Posterior cingulate gyrus (tissue), 11 donors: ENCODE measurements at regions not wholly inside any gene's neighbourhood (a gene's known extent, or its start where the extent isn't known, plus 50 kb on each side); places are given as distances from the start of the nearest gene placed in this dataset.

Source experiments
- DNase-seq, 10 donors: peaks; one replicate each; pipeline versions ENCODE4 v3.0.0 to v3.0.0-alpha.2; 2020 to 2021; ENCODE audit warnings: mixed read lengths in 3 of 10
- intact Hi-C: fragments of 100-400 bp; cut with DNase I; formaldehyde crosslinking; loops from one replicate; pipeline ENCODE4 v1.15.1; 2023

- peak in 1 of 10 donors; percentile 56 for DNase-seq
- intact Hi-C loops: no loop called here
These were observed 213.6 kb downstream of the KIF26A start for GRCh38 chr14:104351849-104352492.

DNA sequence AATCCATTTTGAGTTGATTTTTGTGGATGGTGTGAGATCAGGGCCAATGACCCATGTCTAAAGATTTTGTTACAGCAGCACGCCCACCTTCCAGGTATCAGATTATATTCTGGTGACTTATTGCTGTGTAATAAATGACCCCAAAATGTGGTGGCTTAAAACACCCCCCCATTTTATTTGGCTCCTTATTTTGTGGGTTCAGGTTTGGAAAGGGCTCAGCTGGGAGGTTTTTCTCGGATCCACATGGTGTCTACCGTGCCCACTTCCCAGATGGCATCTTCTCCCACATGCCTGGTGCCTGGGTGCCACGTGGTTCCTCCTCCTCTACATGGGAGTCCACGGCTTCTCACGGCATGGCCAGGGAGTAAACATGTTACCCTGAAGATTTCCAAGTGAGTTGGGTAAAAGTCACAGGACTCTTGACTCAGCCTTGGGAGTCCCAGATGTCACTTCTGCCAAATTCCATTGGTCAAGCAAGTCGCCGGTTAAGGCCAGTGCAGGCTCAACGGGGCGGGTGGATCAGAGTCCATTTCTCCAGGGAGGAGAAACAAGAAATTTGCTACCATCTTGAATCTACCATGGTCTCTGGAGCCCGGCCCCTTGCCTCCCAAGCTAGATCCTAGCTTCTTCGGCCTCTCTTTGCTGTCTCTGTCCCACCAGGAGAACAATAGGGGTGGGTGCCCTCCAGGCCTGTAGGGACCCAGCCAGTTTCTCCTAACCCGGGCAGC, 214.3 kb downstream of the KIF26A start:
- peak in 6 of 10 donors; percentile 3 to 63 (median 26) for DNase-seq
- intact Hi-C loops: no loop called here

DNA sequence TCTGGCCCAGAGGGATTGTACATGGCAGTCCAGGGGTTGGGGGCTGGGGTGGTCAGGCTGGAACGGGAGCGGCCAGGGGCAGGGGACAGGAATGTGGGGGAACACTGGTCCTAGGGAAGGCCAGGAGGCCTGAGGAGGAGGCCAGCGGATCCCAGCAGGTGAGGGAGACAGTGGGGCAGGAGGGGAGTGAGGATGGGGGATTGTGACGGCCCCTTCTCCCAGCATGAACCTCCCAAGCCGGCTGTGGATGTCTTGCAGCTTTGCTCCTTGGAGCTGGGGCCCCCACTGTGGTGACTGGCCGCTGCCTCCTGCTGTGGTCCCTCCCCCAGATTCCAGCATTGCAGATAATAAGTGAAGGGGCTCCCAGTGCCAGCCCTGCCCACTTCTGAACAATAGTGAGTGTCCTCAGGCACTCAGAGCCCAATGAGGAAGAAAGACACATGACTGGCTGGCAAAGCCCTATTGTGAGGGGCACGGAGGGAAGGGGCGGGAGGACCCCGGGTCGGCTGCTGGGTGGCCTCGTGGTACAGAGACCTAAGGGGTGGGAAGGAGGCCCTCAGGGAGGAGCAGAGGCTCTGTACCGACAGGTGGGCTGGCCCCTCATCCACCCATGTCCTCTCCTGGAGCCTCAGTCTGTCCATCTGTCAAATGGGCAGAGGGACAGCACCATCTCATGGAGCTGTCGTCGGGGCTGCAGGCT, 215.0 kb downstream of the KIF26A start:
- intact Hi-C loops: no loop called here
- DNase-seq: peak in 6 of 10 donors; percentile 2 to 62 (median 30)

- intact Hi-C loops: no loop called here
- DNase-seq: peak in 7 of 10 donors; percentile 3 to 77 (median 21)
These were observed 215.7 kb downstream of the KIF26A start for GRCh38 chr14:104353921-104354701.

DNA sequence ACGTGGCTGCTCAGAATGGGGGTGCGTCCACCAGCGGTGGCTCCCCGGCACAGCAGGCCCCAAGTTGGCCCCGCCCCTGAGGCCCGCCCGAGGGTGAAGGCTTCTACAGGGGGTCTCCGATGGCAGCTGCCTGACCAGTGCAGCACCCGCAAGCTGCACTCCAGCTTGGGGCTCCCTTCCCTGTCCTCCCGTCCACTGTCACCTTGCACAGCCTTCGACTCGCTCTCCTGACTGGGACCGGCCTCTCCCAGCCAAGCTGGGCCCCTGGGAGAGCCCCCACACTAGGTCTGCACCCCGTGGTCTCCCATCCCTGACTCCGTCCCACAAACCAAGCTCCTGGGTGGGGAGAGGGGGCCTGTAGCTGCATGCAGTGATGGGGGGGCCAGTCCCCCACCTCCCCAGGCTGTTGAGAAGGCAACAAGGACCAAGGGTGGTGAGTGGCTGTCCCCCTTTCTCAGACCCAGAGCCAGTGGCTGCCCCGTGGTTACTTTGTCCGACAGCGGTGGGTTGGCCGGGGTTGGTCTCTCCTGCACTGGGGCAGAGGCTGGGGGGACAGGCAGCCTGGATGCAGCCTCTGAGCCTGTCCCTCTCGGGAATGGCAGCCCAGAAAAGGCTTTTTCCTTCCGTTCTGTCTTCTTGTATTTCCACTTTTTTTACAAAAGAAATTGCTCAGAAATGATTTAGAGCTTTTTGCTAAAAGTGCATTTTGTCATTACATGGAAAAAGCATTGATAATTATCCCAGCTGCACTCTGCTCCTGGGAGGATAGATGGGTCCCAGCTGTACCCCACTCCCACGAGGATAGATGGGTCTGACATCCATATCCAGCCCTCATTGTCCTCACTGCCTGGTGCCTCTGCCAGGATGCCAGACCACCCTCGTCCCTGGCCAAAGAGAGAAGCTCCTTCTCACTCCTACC, 217.0 kb downstream of the KIF26A start:
- peak in 6 of 10 donors; percentile 4 to 76 (median 32) for DNase-seq
- intact Hi-C loops: no loop called here

DNA sequence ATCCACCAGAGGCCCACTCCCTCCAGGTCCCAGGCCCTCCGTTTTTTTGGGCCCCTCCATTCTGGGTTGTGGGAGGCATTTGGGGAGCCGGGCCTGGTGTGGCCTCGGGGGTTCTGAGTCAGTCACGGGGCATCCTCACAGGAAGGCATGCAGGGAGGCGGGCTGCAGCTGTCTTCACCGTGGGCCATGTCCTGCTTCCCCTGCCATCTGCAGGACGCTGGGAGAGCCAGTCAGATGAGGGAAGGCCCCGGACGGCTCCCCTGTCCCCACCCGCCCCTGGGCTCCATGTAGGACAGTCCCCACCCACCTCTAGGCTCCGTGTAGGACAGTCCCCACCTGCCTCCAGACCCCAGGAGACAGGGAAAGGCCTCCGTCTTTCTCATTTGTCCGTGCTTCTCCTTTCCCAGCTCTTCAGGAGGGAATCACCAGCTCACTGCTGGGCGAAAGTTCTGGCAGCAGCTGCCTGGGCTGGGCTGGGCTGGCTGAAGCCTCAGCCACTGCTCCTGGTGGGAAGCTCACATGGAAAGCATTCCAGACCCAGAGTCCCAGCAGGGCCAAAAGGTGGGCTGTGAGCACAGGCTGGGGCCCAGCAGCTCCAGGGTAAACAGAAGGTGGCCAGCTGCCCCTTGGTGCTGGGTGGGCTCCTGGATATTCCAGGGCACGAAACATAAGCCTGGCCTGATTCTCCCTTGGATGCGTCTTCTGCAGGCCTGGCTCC, 217.8 kb downstream of the KIF26A start:
- intact Hi-C loops: no loop called here
- DNase-seq: peak in 7 of 10 donors; percentile 3 to 82 (median 20)

GRCh38 chr14:104356738-104357688, 218.6 kb downstream of the KIF26A start:
- intact Hi-C loops: no loop called here
- peak in 7 of 10 donors; percentile 3 to 65 (median 12) for DNase-seq

GRCh38 chr14:104357689-104358527, 219.5 kb downstream of the KIF26A start:
- DNase-seq: peak in 4 of 10 donors; percentile 1 to 70 (median 60)
- intact Hi-C loops: no loop called here

GRCh38 chr14:104358528-104359300, 220.3 kb downstream of the KIF26A start:
- intact Hi-C loops: no loop called here
- DNase-seq: peak in 5 of 10 donors; percentile 7 to 80 (median 66)

GRCh38 chr14:104359301-104359968, 220.1 kb upstream of the C14orf180 start:
- intact Hi-C loops: no loop called here
- DNase-seq: peak in 4 of 10 donors; percentile 5 to 73 (median 58)

GRCh38 chr14:104359969-104360442, 219.6 kb upstream of the C14orf180 start:
- DNase-seq: peak in 4 of 10 donors; percentile 10 to 77 (median 65)
- intact Hi-C loops: no loop called here

DNA sequence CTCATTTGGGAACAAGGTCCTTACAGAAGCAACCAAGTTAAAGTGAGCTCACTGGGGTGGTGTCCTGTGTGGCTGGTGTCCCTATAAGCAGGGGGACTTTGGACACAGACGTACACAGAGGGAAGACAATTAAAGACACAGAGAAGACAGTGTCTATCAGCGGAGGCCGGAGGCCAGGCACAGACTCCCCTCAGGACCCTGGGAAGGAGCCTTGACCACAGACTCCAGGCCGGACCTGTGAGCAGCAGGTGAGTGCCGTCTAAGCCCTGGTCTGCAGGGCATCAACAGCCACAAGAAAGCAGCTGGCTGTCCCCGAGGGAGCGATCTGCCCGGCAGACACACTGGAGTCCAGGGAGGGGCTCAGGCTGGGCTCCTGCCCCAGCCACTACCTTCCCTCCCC, 219.1 kb upstream of the C14orf180 start:
- intact Hi-C loops: no loop called here
- DNase-seq: peak in 2 of 10 donors; percentile 41 to 59

DNA sequence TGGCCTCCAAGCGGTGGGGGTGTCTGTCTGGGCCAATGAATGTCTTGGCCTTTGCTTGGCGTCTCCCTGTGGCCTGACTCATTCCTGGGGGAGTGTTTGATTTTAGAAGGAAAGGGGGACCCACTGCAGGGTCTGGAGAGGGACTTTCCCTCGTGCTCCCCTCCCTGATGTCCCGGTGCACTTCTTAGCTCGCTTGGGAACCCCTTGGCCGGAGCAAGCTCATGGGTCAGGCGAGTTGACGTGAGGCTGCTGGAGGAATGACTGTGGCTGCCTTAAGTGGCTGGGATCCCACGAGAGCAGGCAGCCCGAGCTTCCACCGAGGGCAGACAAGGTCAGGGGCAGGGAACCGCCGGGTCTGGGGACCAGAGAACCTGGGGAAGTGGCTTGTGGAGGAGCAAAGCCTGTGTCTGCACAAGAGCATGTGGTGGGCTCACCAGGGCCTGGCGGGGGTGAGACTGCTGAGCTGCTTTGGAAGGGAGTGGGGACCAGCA, 218.4 kb upstream of the C14orf180 start:
- intact Hi-C loops: no loop called here
- peak in 2 of 10 donors; percentile 64 to 77 for DNase-seq

DNA sequence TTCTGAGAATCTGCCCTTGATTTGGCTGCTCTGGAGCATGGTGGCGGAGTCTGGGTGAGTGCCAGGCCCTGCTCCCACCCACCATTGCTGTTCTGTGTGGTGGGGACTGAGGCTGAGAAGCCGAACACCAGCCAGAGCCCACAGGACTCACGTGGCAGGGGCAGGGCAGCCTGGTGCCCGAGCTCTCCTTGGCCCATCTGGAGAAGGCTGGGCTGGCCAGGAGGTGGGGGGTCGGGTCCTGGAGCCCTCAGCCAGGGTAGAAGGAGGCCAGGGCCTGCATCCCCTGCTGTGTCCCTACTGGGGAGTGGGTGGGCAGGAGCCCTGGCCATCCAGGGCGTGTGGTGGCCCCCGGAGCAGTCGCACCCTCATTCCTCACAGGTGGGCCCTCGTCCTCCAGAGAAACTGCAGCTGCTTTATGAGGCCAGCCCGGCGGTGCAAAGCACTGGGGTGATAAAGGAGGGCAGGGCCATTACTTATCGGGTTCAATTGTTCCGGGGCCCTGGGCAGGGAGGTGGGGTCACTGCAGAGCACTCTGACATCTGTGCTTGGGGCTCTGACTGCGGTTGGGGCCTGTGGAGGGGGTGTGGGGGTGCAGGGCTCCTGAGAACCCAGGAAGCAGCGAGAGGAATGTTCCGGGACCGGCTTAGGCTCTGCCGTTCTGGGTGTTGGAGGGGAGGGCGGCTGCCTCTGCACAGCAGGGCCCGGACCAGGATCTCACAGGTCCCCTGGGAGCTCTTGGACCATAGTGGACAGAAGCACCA, 217.5 kb upstream of the C14orf180 start:
- DNase-seq: peak in 5 of 10 donors; percentile 4 to 62 (median 46)
- intact Hi-C loops: no loop called here
